Neuronal stem cell (in vitro differentiated cells): ENCODE measurements at regions not wholly inside any gene's neighbourhood (a gene's known extent, or its start where the extent isn't known, plus 50 kb on each side); places are given as distances from the start of the nearest gene placed in this dataset.
A peak's percentile ranks its signal among the peaks of the same experiment; 100 is the strongest.
"Not testable (repeated sequence)": the region's sequence is repeated elsewhere in the genome, so short reads cannot be mapped to it uniquely, and the experiment has no call there.

Experiments
- DNase-seq: peaks from one replicate; pipeline ENCODE4 v3.0.0-alpha.2; 2013; ENCODE audit warnings: low spot score
- H2AFZ ChIP-seq: one replicate; pipeline ENCODE4 v1.6.1; 2013; ENCODE audit warnings: mild to moderate bottlenecking, low read length, inconsistent platforms
- H2AK5ac ChIP-seq: 2 replicates; pipeline ENCODE4 v1.6.1; 2013; ENCODE audit warnings: low read depth, mild to moderate bottlenecking, inconsistent platforms, low read length, moderate library complexity, mixed read lengths
- H2BK120ac ChIP-seq: 2 replicates; pipeline ENCODE4 v1.6.1; 2013; ENCODE audit warnings: low read depth, mild to moderate bottlenecking, inconsistent platforms, low read length, moderate library complexity, mixed read lengths
- H2BK12ac ChIP-seq: one replicate; pipeline ENCODE4 v1.6.1; 2013; ENCODE audit warnings: low read length, inconsistent platforms
- H2BK15ac ChIP-seq: 2 replicates; pipeline ENCODE4 v1.6.1; 2013; ENCODE audit warnings: mild to moderate bottlenecking, low read length, inconsistent platforms, mixed read lengths
- H2BK5ac ChIP-seq: one replicate; pipeline ENCODE4 v1.6.1; 2013; ENCODE audit warnings: inconsistent platforms, mild to moderate bottlenecking, low read length, moderate library complexity
- H3K14ac ChIP-seq: one replicate; pipeline ENCODE4 v1.6.1; 2013; ENCODE audit warnings: low read length, inconsistent platforms
- H3K18ac ChIP-seq: 2 replicates; pipeline ENCODE4 v1.6.1; 2013; ENCODE audit warnings: low read length, inconsistent platforms
- H3K23ac ChIP-seq: 2 replicates; pipeline ENCODE4 v1.6.1; 2013; ENCODE audit warnings: low read depth, mild to moderate bottlenecking, mixed read lengths, low read length, inconsistent platforms; ENCODE audit not compliant: poor library complexity
- H3K27ac ChIP-seq: replicated peaks from 3 replicates; pipeline ENCODE4 v1.5.1; 2013; ENCODE audit warnings: low read length, inconsistent platforms
- H3K27me3 ChIP-seq, 3 experiments: 2 replicates each; pipeline ENCODE4 v1.6.1; 2013; ENCODE audit warnings: low read length in 3 of 3, mild to moderate bottlenecking in 2 of 3, inconsistent platforms in 1 of 3, low read depth in 1 of 3, mixed read lengths in 1 of 3, moderate library complexity in 1 of 3; ENCODE audit not compliant: control insufficient read depth in 3 of 3, insufficient read depth in 3 of 3
- H3K36me3 ChIP-seq, 2 donors: replicated peaks in 1 of 2; 2 replicates each; pipeline ENCODE4 v1.6.1; 2013; ENCODE audit warnings: low read length in 2 of 2; ENCODE audit not compliant: control insufficient read depth in 2 of 2, insufficient read depth in 2 of 2
- H3K4ac ChIP-seq: 2 replicates; pipeline ENCODE4 v1.6.1; 2013; ENCODE audit warnings: inconsistent platforms, mild to moderate bottlenecking, low read length, moderate library complexity
- H3K4me1 ChIP-seq, 2 donors: 1 replicate in 1 of 2; 2 replicates in 1 of 2; pipeline ENCODE4 v1.6.1; 2013; ENCODE audit warnings: low read length in 2 of 2, low read depth in 1 of 2; ENCODE audit not compliant: control insufficient read depth in 2 of 2, insufficient read depth in 1 of 2
- H3K4me2 ChIP-seq: one replicate; pipeline ENCODE4 v1.6.1; 2013; ENCODE audit warnings: mild to moderate bottlenecking, low read length, inconsistent platforms; ENCODE audit not compliant: insufficient read depth, poor library complexity, severe bottlenecking
- H3K4me3 ChIP-seq, 2 donors: 2 replicates each; pipeline ENCODE4 v1.5.1; 2013; ENCODE audit warnings: low read length in 2 of 2, mild to moderate bottlenecking in 2 of 2, inconsistent platforms in 1 of 2, moderate library complexity in 1 of 2
- H3K79me1 ChIP-seq: one replicate; pipeline ENCODE4 v1.6.1; 2013; ENCODE audit warnings: low read depth, mild to moderate bottlenecking, inconsistent platforms, low read length, moderate library complexity
- H3K9ac ChIP-seq: one replicate; pipeline ENCODE4 v1.6.1; 2013; ENCODE audit warnings: mild to moderate bottlenecking, low read depth, low read length, inconsistent platforms; ENCODE audit not compliant: poor library complexity
- H3K9me3 ChIP-seq, 2 donors: replicated peaks in 1 of 2; 2 replicates each; pipeline versions ENCODE3 to v1.6.1; 2013; ENCODE audit warnings: low read length in 2 of 2, mild to moderate bottlenecking in 2 of 2, inconsistent platforms in 1 of 2, low read depth in 1 of 2, mixed read lengths in 1 of 2, moderate library complexity in 1 of 2; ENCODE audit not compliant: control insufficient read depth in 2 of 2, insufficient read depth in 1 of 2
- H4K8ac ChIP-seq: one replicate; pipeline ENCODE4 v1.6.1; 2013; ENCODE audit warnings: low read depth, mild to moderate bottlenecking, inconsistent platforms, low read length, moderate library complexity
- H4K91ac ChIP-seq: one replicate; pipeline ENCODE4 v1.6.1; 2013; ENCODE audit warnings: low read length, low read depth, mild to moderate bottlenecking, inconsistent platforms; ENCODE audit not compliant: poor library complexity
- WGBS, 2 donors: extraction: QIAGEN DNeasy Blood & Tissue Kit; methylation state at CpG; one replicate each; pipeline ENCODE4 v1.1.7; 2013; ENCODE audit warnings: missing lambda C conversion rate in 2 of 2, mixed read lengths in 1 of 2; ENCODE audit not compliant: insufficient read length in 2 of 2, insufficient replicate concordance in 1 of 2; ENCODE audit errors: extremely low coverage in 2 of 2; 5-methylcytosine and 5-hydroxymethylcytosine counted together

DNA sequence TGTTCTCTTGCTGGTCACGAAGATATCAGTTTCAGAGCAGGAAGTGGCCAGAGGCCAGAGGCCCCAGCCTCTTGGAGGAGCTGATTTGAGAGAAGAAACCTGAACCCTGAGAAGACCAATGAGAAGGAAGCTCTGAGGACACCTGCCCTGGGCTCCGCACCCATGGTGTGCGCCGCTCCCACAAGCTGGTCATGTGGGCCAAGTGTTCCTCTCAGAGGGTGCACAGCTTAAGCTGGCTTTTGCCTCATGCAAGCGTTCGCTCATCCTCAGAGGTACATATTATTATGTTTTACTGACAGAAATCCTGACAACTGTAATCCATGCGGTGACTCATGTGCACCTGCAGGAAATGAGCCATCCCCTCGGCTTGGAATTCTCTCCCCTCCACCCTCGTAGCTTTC lies 316.1 kb upstream of the MYT1L start:
- H3K9me3 ChIP-seq, result peaks cover 0 to 3% of the 10 kb centered on the region in 2 donors
- H2BK120ac ChIP-seq, result no peak overlapping the region
- H3K27ac ChIP-seq, result no peak overlapping the region
- no peak overlapping the region for H3K14ac ChIP-seq
- no peak overlapping the region for H2BK5ac ChIP-seq
- no peak overlapping the region for H4K91ac ChIP-seq
- H3K9ac ChIP-seq, result no peak overlapping the region
- H2AFZ ChIP-seq, result no peak overlapping the region
- H3K4ac ChIP-seq, result no peak overlapping the region
- H2BK15ac ChIP-seq, result no peak overlapping the region
- no peak overlapping the region for H4K8ac ChIP-seq
- no peak overlapping the region for H3K4me3 ChIP-seq
- no peak for DNase-seq
- H3K27me3 ChIP-seq, result peaks cover 0 to 2% (median 0%) of the 10 kb centered on the region in 3 experiments
- peaks cover under 1% of the 10 kb centered on the region for H3K79me1 ChIP-seq
- WGBS, 2 donors, result no CpG with 5 or more reads among the region's 9 CpGs
- no peak overlapping the region for H3K18ac ChIP-seq
- H3K4me1 ChIP-seq, result peaks cover 0 to 2% of the 10 kb centered on the region in 2 donors
- H2AK5ac ChIP-seq, result no peak overlapping the region
- no peak overlapping the region for H3K4me2 ChIP-seq
- H2BK12ac ChIP-seq, result no peak overlapping the region
- no peaks in the 10 kb centered on the region for H3K36me3 ChIP-seq
- H3K23ac ChIP-seq, result no peak overlapping the region

DNA sequence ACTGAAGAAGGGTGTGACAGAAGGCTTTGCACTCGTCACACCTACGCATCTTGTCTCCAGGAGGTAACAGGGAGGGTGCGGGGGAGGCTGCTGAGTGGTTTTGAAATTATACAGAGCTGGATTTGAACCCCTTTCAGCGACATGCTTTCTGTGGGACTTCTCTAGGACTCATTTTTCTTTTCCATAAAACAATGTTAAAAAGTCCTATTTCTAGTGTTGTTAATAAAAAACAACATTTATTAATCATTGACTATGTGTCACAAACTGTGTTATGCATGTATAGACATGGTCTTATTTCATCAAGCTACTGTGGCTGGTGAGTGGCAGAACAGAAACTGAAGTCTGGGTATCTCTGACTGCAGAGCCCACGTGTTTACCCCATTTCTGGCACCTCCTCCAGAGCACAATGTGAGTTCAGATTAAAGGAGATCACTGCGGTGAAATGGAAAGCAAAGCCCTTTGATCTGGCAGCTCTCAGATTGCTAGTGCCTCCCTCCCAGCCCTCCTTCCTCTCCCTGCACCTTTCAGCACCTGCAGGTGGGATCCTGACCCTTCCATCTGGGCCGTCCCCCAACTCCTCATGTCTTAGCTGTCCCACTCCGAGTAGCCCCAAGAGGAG lies 315.5 kb upstream of the MYT1L start:
- Histone ChIP-seq H3K9me3 (peaks cover 0 to 2% of the 10 kb centered on the region in 2 donors), H3K4me1 (peaks cover 0 to 2% of the 10 kb centered on the region in 2 donors), H3K4me3 (no peak overlapping the region), H3K4me2 (no peak overlapping the region), H3K14ac (no peak overlapping the region), H2AFZ (no peak overlapping the region), H2BK120ac (no peak overlapping the region), H3K27ac (no peak overlapping the region), H4K8ac (no peak overlapping the region), H4K91ac (no peak overlapping the region), H3K18ac (no peak overlapping the region), H2BK5ac (no peak overlapping the region), H2AK5ac (no peak overlapping the region), H3K4ac (no peak overlapping the region), H3K79me1 (no peaks in the 10 kb centered on the region), H2BK12ac (no peak overlapping the region), H2BK15ac (no peak overlapping the region), H3K36me3 (no peaks in the 10 kb centered on the region), H3K23ac (no peak overlapping the region), H3K27me3 (peaks cover 0 to 2% (median 0%) of the 10 kb centered on the region in 3 experiments), H3K9ac (no peak overlapping the region)
- WGBS, 2 donors, result no CpG with 5 or more reads among the region's 8 CpGs
- DNase-seq, result no peak

DNA sequence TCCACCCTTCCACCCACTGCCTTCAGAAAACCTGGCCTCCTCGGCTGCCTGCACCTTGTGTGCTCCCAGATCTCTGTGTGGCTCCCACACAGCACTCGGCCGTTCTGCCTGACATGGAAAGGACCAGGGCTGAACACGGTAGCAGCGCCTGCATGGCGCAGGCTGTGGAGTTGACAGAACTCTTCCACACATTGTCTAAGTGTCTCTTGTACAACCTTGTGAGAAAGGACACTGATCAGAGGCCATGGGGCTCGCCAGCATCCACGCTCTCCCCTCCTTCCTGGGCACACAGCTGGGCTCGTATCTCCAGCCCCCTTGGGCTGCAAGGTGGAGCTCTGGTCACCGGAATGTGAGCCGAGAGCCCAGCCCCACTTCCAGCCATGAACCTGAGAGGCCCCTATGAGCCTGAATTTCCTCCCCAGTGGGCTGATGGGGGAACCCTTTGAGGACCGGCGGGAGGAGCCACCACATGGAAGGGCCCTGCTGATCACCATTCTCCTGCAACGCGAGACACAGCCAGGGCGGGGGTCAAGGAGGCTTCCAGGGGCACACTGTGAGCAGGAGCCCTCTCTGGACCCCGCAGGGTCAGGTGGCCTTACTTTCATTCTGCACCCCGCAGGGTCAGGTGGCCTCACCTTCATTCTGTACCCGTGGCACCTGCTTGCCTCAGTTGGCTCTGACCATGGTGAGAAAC lies 314.2 kb upstream of the MYT1L start:
- Histone ChIP-seq H3K23ac (no peak overlapping the region), H2BK15ac (no peak overlapping the region), H3K9ac (no peak overlapping the region), H3K18ac (peak overlapping the region; percentile 0), H3K14ac (no peak overlapping the region), H2AK5ac (peak overlapping the region; percentile 47), H3K4me1 (peaks cover 0 to 5% of the 10 kb centered on the region in 2 donors), H2BK120ac (no peak overlapping the region), H2AFZ (no peak overlapping the region), H3K27me3 (peaks cover 0 to 2% (median 0%) of the 10 kb centered on the region in 3 experiments), H3K27ac (no peak overlapping the region), H3K9me3 (peaks cover 0 to 2% of the 10 kb centered on the region in 2 donors), H2BK12ac (peak overlapping the region; percentile 28), H3K79me1 (no peaks in the 10 kb centered on the region), H4K8ac (no peak overlapping the region), H3K4ac (no peak overlapping the region), H3K36me3 (no peaks in the 10 kb centered on the region), H3K4me3 (no peak overlapping the region), H4K91ac (no peak overlapping the region), H2BK5ac (no peak overlapping the region), H3K4me2 (no peak overlapping the region)
- no CpG with 5 or more reads among the region's 19 CpGs for WGBS, 2 donors
- no peak for DNase-seq

DNA sequence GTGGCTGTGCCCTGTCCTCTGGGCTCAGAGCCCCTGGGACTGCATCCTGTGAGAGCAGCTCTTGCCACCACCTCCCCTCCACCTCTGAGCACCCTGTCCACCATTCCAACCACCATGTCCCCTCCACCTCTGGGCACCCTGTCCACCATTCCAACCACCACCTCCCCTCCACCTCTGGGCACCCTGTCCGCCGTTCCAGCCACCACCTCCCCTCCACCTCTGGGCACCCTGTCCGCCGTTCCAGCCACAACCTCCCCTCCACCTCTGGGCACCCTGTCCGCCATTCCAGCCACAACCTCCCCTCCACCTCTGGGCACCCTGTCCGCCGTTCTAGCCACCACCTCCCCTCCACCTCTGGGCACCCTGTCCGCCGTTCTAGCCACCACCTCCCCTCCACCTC lies 313.7 kb upstream of the MYT1L start:
- not testable (repeated sequence) for H2BK12ac ChIP-seq, H2AFZ ChIP-seq, H4K91ac ChIP-seq, H4K8ac ChIP-seq, H2BK120ac ChIP-seq, H3K27me3 ChIP-seq, H3K4me2 ChIP-seq, H3K23ac ChIP-seq, H3K27ac ChIP-seq, H2BK15ac ChIP-seq, DNase-seq, H3K79me1 ChIP-seq, H3K9me3 ChIP-seq, H3K4me3 ChIP-seq, H2BK5ac ChIP-seq, H3K4me1 ChIP-seq, H3K36me3 ChIP-seq, H3K4ac ChIP-seq, H3K14ac ChIP-seq, H3K9ac ChIP-seq
- peak overlapping the region; percentile 27 for H2AK5ac ChIP-seq
- H3K18ac ChIP-seq, result peak overlapping the region; percentile 0
- WGBS, 2 donors, result no CpG with 5 or more reads among the region's 9 CpGs
